NCI-H526 treated with DMSO at 0.1 percent for 48 hours (cell line): ENCODE measurements at regions not wholly inside any gene's neighbourhood (a gene's known extent, or its start where the extent isn't known, plus 50 kb on each side); places are given as distances from the start of the nearest gene placed in this dataset.
A peak's percentile ranks its signal among the peaks of the same experiment; 100 is the strongest.

ENCODE experiments used
- DNase-seq: peaks from one replicate; lab custom pipeline; 2025; lab: John Stamatoyannopoulos, UW

DNA sequence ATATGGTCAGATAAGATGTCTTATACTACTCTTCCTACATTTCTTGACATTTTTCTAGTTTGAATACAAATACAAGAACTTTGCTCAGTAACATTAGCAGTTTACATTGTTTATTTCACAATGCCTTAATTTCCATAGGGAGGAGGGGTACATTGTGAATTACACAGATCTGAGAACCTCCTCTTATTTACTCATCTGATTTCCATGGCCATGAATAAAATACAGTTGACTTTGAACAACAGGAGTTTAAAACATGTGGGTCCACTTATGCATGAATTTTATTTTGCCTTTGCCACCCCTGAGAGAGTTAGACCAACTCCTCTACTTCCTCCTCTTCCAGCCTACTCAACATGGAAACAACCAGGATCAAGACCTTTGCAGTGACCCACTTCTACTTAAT, 67.7 kb downstream of the MGST1 start:
- DNase-seq, result no peak

DNA sequence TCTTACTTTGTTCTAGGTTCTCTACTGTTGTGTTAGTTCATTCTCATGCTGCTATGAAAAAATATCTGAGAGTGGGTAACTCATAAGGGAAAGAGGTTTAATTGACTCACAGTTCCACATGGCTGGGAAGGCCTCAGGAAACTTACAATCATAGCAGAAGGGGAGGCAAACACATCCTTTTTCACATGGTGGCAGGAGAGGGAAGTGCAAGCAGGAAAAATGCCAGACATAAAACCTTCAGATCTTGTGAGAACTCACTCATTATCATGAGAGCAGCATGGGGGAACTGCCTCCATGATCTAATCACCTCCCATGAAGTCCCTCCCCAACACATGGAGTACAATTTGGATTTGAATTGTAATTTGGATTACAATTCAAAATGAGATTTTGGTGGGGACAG, 69.6 kb downstream of the MGST1 start:
- DNase-seq, result no peak

DNA sequence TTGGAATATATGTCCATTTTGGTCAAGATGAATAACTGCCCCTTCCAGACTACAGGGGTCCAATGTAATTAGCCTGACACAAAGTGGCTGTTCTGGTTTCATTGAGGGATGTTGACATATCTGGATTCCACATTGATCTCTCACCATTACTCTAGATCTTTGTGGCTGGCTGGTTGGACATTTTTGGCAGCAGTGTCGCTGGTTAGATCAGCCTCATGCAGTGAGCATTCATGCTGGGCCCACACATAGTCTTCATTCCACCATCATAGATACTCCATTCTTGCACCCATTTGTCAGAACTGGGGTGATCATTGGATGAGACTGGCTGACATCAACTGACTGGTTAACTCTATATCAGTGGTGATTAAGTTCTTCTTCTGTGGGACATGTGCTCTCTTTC, 74.4 kb downstream of the MGST1 start:
- DNase-seq, result no peak

DNA sequence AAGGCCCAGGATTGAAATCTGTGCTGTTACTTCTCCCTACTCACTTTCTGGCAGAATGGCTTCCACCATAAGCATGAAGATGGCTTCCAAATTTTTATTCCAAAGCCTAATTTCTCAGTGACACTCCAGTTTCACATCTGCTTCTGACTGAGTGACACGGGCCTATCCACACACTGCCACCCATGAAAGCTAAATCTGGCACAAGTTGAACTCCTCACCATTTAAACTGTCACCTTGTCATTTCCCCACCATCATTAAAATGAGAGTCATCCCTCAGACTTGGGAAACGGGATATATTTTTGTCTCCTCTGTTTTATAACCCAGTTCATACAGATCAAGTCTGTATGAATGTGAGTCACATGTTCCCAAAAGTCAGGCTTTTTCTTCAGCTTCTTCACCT, 77.1 kb downstream of the MGST1 start:
- DNase-seq, result no peak

DNA sequence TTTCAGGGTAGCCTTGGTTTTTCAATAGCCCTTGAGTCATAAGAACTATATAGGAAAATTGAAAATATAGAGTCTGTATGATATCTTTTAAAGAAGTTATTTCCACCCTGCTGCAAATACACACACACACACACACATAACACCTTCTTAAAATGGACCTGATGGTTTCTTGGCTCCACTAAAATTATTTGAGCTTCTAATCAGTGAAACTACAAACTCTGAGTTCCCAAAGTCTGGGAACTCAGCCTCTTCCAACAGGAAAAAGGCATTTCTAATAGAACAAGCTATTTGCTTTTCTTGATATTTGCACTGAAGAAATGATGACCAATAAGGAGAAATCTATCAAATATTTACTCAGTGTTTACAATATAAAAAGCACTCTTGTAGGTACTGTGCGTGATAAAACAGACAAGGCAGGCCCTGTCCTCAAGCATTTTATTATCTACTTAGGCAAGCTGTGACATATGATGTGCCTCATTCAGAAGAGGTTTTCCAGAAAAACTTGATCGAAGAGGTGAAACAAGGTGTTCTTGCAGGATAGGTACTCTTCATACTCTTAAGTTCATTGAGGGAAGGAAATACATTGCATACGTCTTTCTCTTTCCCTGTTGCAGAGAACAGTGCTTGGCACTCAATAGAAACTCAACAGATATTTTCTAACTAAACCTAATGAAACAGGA, 88.6 kb downstream of the MGST1 start:
- no peak for DNase-seq

DNA sequence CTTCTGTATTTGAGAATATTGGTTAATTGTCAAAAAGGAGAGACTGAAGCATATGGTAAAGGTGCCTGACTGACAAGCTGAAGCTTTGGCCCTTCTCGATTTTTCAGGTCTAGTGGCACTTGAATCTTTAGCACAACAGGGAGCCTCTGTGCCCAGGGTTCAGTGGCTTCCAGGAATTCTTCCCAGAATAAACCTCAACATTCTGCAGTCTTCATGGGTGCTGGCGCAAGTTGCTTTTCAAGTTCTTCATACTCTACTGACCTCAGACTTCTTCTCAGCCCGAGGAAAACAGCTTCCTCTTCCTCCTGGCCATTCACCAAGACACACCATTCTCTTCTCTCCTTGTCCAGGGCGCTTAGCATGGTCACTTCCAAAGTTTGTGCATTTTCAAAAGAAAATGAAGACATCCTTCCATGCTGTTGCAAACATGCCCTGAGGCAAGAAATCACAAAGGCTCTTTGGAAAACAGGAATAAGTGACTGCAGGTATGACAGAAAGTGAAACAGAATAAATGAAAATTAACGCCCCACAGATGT, 89.9 kb downstream of the MGST1 start:
- DNase-seq, result no peak

DNA sequence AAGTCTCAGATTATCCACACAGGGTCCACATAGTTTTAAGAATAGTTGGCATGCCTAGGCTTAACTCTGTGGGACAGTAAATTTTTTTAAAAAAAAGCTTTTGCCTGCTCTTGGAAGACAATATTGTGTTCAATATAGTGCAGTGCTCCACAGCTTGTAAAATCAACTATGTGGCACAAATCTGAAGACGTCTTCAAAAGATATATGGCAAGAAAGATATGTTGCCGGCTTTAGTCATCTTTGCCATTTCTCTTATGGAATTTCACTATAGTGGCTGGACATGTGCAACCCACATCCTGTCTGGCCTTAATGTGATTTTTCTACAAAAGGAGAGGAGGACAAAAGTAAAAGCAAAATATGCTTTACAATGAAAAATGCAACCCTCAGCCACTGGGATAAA, 90.5 kb downstream of the MGST1 start:
- no peak for DNase-seq

DNA sequence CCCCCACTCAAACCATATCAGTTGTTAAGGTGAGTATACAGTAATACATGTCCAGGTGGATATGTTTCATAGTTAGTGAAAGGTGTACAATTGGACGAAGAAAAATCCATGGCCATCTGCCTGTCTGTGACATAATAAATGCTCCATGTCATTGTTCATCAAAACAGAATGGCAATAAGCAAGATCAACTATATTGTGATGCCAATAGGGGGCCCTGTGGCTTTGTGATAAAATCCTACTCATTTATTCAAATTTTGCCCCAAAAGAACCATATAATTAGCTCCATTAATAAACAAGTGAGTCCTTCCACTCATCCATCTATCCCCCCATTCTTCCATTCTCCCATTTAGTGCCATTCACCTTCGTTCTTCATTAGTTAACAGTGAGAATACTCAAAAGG, 102.0 kb downstream of the MGST1 start:
- no peak for DNase-seq

DNA sequence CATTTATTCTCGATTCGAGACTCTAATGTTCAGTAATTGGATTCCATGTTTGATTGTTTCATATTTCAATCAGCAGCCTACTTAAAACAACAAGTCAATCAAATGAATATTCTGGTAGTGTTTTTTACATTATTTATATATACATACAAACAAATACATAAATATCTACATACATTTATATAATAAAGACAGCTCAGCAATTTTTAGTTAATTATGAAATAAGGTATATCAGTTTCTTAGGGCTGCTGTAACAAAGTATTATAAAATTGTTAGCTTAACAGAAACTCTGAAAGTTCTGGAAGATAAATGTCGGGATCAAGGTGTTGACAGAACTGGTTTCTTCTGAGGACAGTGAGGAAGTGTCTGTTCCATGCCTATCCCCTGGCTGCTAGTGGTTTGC, 105.9 kb downstream of the MGST1 start:
- DNase-seq, result no peak

DNA sequence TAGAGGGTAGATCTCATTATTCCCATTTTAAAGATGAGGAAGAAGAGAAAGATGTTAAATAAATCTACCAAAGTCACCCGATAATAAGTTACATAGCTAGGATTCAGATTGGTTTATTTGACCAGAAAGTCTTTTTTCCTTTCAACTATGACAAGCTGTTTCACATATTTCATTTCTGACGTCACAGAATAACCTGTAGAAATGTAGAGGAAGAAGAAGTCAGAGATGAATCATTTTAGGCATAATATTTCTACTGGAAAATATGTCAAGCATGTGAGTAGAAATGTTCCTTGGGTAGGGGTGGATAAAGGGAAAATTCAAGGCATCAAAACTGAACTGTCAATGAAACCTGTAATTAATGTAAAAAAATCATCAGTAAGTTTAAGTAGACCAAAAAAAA, 107.0 kb downstream of the MGST1 start:
- no peak for DNase-seq

DNA sequence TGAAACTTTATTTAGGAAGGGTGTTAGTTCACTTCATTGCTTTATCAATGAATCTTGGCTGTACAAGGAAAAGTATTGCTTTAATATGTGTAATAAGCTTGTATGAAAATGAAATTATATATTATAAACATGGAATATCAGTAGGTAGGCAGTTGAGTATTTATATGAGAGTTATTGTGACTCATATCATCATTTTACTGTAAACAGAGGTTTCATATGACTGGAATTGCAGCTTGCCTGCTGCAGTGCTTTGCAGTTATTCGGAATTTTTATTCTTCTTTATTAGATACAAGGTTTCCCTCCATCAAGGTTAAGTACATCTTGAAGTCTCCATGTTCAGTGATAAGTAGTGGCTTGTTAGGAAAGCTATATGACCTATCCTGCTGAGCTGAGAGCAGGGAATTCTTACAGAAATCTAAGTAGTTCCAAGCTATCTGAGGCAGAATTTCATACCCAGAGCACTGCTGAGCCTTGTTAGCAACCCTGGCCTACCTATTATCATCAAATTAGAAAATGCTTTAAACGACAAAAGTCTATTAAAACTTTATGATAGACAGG, 111.2 kb downstream of the MGST1 start:
- DNase-seq, result no peak

DNA sequence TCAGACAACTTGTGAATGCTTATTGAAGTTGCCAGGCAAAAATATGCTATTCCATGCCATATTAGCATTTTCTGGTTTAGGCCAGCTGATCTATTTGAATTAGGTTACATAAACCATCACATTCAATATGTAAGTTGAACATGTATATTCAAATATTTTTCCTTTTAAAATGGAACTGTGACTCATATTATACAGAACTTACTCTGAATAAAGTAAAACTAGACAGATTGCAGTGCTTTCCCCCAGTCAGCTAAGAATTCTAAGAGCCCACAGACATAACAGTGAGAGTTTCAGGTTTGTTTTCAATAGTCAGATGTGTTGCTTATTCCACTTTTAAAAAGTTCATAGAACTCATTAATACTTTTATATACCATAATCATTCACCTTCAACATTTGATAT, 119.8 kb downstream of the MGST1 start:
- DNase-seq, result no peak

DNA sequence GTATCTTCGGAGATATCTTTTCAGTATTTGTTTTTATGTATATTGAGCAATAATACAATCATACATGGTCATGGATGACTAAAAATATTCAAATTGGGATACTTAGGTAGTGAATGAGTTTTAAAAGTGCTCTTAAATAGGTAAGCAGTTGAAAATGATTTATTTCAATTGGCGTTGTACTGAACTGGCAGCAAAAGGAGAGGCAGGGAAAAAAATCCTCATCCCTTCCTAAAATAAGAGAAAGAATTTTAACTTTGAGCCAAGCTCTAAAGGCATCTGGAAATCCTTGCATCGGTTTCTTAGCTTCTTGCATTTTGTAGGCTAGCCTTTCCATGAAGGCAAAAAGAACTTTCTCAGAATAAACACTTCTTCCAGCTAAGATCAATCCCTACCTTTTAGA, 125.2 kb downstream of the MGST1 start:
- DNase-seq, result peak; percentile 29

DNA sequence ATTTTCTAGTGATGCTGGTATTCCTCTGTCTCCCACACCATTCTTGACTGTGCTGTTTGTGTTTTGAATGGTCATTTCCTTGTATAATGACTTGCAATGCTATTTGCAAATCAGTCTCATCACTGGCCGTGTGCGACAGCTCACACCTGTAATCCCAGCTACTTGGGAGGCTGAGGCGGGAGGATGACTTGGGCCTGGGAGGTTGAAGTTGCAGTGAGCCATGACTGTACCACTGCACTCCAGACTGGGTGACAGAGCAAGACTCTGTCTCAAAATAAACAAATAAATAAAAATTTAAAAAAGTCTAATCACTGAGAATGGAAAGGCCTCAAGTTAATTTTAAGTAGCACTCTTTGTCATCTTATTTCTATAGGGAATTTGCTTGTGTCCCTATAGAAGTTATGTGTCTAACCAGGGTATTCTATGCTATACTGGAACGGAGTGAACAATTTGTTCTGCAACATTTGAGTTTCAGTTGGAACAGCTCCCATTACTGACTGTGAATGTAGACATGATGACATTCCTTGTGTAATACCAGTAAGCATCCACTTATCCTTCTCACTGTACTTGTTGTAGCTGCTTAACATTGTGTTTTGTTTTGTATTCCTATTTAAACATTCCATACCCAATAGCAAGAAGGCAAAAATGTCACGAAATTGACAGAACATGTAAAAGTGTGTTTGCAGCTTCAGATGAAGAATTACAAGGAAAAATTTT, 126.3 kb downstream of the MGST1 start:
- no peak for DNase-seq

DNA sequence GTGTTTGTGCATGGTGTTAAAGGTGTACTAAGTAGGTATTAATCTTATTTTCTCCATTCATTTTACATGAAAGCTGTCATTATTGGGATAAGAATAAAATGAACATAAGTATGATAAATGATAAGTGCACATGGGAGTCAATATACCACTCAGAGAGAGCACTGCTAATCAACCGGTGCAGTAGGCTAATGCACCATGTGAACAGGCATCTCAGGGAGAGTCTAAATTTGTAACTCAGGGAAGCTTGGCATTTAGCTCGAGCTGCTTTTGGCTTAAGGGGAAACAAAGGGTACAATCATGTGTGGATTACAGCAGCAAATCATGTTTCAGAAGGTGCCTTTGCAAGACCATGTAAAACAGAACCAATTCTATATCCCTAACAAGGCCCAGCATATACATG, 127.4 kb downstream of the MGST1 start:
- no peak for DNase-seq

DNA sequence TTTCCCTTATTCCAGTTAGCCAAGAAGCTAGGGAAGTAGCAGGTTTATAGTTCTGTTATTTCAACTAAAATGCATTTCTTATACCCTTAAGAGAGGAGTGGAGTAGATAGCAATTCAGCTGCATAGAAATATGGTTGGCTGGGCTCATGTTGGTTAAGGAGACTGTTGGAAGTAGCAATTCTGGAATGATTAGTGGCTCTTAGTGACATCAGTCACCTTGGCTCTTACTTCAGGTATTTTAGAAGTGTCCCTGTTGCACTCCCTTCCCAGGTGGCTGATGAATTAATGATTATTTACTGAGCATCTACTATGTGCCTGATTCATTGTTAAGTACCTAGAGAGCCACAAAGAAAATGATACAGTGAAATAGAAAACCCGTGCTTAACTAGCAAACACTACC, 128.1 kb downstream of the MGST1 start:
- no peak for DNase-seq

DNA sequence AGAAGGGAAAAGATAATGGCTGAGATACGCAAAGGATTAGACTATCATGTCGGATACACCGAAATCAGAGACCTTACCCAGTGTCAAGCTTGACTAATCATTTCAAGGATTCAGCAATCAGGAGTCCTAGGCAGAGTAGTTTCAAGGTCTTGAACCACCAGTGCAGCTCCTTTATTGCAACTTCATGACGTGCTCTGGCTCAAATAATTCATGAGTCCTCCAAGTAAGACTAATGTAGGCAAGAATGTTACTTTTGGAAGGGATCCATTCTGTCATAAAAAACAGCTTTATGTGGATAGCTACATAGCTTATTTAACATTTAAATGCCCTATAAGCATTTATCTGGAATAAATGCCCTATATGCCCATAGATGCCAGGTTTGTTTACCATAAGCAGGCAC, 123.2 kb downstream of the LMO3 start:
- DNase-seq, result no peak

DNA sequence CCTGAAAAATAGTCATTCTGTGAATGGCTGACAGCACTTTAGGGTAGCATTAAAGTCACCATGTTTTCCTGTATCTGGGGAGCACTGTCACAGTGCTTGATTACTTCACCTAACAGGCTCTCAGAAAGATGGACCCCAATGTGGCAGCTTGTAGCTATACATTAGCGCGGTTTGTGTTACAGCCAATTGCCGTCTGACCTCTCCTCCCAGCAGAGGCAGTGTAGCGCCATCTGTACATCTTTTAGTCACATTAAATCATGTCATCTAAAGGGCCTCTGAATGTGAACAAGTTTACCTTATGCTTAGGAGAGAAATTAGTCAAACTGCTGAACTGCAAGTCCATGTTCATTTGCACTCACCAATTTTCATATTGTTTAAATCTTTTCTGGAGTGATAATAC, 113.7 kb downstream of the LMO3 start:
- no peak for DNase-seq

DNA sequence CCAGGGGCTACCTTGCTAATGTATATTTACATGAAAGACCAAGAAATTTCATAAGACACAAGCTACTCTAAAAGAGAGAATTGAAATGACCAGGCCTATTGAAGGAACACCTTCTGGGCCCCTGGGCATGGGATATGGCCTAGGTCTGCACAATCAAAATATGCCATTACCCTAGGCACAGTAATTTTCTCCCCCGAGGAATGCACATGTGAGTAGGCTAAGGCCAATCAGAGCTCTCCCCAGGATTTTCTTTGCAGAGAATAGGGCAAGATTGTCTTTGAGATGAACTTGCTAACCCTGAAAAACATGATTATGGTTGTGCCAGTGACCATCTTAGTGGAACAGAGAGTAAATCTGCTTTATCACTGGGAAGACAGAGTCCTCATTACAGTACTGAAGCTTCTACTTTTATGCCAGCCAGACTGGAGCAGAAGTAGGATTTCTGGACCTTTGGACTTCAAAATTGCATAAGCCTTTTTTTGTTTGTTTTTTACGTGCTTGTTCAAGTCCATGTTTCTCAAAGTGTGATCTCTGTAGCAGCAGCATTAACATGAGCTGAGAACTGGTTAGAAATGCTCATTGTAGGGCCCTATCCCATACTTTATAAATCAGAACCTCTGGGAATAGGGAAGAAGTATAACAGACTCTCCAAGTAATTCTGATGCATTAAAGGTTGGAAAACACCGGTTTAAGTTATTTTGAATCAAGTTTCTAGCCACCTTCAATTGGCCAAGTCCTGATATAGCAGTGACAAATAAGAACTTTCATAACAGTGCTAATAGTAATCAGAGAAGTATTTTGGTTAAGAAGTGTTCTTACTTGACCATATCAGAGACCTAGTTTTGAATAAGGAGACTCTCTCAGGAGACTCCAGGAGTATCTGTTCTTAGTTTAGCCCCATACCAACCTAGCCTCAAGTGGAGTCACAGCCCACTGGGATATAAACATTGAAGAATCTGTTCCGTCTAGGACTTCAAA, 112.9 kb downstream of the LMO3 start:
- DNase-seq, result no peak

DNA sequence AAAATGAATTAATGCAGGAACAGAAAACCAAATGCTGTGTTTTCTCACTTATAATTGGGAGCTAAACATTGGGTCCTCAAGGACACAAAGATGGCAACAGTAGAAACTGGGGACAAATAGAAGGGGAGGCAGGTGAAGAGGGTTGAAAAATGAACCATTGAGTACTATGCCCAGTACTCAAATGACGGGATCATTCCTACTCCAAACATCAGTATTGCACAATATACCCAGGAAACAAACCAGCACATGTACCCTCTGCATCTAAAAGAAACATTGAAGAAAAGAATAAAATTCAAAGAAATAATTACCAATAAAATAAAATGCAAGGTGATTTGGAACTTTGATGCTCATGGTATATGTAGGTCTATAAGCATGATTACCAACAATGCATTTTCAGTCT, 110.8 kb downstream of the LMO3 start:
- DNase-seq, result no peak
